ENCODE measurements at regions not wholly inside any gene's neighbourhood (a gene's known extent, or its start where the extent isn't known, plus 50 kb on each side); places are given as distances from the start of the nearest gene placed in this dataset.

DNA sequence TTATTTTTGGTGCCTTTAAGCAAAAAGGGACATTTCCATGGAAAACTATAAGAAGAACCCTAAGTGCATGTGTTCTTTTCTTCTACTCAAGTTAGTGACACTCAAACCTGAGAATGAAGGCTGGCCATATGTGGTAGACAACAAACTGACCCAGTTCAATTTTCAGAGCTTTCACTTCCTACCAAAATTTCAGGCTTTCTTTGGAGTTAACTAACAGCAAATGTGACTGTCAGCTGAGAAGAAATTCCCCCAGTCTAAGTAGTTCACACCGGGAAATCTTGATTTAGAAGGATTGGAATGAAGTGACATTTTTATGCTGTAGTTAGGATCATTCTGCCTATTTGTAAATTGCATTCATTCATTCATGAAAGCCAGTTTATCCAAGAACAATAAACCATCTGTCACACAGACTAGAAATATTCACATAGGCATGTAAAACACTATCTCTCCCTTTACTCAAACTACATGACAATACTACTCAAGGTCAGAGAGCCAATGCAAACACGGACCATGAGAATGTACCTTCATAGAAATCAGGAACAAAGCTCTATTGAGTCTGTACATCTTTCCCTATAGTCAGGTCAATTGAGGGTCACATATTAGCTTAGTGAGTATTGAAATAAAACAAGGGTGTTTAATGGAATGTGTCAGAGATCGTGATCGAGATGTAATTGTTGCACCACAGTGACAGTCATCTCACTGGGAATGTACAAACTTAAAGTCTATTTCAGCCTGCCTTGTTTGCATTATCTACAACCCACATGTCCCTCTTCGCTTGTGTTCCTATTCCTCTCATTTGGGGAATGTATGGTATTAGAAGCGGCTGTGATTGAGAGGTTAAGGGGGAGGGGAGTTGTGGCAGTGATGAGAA, 113.8 kb upstream of the TGFBR2 start:
- TF ChIP-seq JAZF1 (CRISPR knock-in tag; IDR thresholded peaks at IDR 0.05) (no peak), ZNF416 (CRISPR knock-in tag; IDR thresholded peaks at IDR 0.05) (no peak)
- TF ChIP-seq, protein P1, sequence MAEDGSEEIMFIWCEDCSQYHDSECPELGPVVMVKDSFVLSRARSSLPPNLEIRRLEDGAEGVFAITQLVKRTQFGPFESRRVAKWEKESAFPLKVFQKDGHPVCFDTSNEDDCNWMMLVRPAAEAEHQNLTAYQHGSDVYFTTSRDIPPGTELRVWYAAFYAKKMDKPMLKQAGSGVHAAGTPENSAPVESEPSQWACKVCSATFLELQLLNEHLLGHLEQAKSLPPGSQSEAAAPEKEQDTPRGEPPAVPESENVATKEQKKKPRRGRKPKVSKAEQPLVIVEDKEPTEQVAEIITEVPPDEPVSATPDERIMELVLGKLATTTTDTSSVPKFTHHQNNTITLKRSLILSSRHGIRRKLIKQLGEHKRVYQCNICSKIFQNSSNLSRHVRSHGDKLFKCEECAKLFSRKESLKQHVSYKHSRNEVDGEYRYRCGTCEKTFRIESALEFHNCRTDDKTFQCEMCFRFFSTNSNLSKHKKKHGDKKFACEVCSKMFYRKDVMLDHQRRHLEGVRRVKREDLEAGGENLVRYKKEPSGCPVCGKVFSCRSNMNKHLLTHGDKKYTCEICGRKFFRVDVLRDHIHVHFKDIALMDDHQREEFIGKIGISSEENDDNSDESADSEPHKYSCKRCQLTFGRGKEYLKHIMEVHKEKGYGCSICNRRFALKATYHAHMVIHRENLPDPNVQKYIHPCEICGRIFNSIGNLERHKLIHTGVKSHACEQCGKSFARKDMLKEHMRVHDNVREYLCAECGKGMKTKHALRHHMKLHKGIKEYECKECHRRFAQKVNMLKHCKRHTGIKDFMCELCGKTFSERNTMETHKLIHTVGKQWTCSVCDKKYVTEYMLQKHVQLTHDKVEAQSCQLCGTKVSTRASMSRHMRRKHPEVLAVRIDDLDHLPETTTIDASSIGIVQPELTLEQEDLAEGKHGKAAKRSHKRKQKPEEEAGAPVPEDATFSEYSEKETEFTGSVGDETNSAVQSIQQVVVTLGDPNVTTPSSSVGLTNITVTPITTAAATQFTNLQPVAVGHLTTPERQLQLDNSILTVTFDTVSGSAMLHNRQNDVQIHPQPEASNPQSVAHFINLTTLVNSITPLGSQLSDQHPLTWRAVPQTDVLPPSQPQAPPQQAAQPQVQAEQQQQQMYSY (CRISPR knock-in tag; IDR thresholded peaks at IDR 0.05), result no peak
- CTCF ChIA-PET, result no interaction called here
- Mint-ChIP-seq H3K4me1 (peaks cover 30% of the 10 kb centered on the region), H3K9me3 (peaks cover 9% of the 10 kb centered on the region), H3K4me3 (no peak overlapping the region), H3K36me3 (no peaks in the 10 kb centered on the region), H3K27ac (no peak overlapping the region), H3K27me3 (ENCODE audit: low read depth) (no peaks in the 10 kb centered on the region)
- ATAC-seq (no peak), DNase-seq (ENCODE audit: low spot score) (no peak)
- POLR2A ChIA-PET, result no interaction called here

GRCh38 chr3:30493911-30494311, 112.5 kb upstream of the TGFBR2 start:
- H3K4me3 Mint-ChIP-seq, result no peak overlapping the region
- no peak overlapping the region for H3K27ac Mint-ChIP-seq
- no peaks in the 10 kb centered on the region for H3K27me3 Mint-ChIP-seq (ENCODE audit: low read depth)
- ATAC-seq, result no peak
- peaks cover 30% of the 10 kb centered on the region for H3K4me1 Mint-ChIP-seq
- POLR2A ChIA-PET, result no interaction called here
- TF ChIP-seq ESRRA (CRISPR knock-in tag; IDR thresholded peaks at IDR 0.05; ENCODE audit: borderline replicate concordance) (no peak), JUN (CRISPR knock-in tag; IDR thresholded peaks at IDR 0.05) (no peak), ATF1 (CRISPR knock-in tag; IDR thresholded peaks at IDR 0.05) (no peak)
- H3K36me3 Mint-ChIP-seq, result no peaks in the 10 kb centered on the region
- CTCF ChIA-PET, result no interaction called here
- no peak for DNase-seq (ENCODE audit: low spot score)
- peaks cover 3% of the 10 kb centered on the region; the same call in 1 of the 2 replicates for H3K9me3 Mint-ChIP-seq

DNA sequence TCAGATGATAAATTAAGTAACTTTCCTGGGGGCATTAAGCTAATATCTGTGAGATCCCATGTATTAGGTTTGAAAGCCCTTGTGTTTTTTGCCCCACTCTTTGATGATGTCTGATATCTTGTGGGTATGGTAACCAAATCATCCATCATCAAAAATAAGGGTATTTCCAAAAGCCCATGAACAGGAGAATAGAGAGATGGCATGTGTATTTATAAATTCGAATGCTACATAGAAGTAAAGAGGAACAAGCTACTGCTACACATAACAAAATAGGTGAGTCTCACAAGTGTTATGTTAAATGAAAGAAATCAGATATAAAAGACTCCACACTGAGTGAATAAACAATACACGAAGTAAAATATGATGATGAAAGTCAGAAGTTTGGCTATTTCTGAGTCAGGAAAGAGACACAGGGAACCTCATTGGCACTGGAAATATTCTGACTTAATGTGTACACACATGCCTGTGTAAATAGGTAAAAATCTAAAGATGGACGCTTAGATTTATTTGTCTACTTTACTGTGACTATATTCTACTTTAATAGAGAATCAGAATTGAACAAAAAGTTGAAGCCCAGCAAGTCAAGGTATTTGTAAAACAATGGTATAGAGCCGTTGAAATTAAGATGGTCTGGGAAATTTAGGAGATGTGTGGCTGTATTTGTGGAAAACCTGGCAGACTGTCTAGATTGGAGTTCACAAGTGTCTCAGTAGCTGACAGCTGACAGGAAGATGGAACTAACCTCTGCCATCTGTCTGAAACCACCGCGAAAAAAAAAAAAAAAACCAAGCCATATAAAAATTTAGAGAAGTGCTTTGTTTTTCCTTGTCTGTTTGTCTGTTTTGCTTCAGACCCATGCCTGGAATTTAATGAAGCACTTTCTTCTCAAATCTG, 111.0 kb upstream of the TGFBR2 start:
- ChIA-PET CTCF (no interaction called here), POLR2A (no interaction called here)
- TF ChIP-seq, protein P2, sequence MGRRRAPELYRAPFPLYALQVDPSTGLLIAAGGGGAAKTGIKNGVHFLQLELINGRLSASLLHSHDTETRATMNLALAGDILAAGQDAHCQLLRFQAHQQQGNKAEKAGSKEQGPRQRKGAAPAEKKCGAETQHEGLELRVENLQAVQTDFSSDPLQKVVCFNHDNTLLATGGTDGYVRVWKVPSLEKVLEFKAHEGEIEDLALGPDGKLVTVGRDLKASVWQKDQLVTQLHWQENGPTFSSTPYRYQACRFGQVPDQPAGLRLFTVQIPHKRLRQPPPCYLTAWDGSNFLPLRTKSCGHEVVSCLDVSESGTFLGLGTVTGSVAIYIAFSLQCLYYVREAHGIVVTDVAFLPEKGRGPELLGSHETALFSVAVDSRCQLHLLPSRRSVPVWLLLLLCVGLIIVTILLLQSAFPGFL (CRISPR knock-in tag; IDR thresholded peaks at IDR 0.05; ENCODE audit: borderline replicate concordance), result no peak
- H3K27me3 Mint-ChIP-seq (ENCODE audit: low read depth), result no peaks in the 10 kb centered on the region
- H3K27ac Mint-ChIP-seq, result no peak overlapping the region
- peaks cover 30% of the 10 kb centered on the region for H3K4me1 Mint-ChIP-seq
- H3K4me3 Mint-ChIP-seq, result no peak overlapping the region
- ATAC-seq (no peak), DNase-seq (ENCODE audit: low spot score) (no peak)
- H3K36me3 Mint-ChIP-seq, result no peaks in the 10 kb centered on the region
- H3K9me3 Mint-ChIP-seq, result no peaks in the 10 kb centered on the region

DNA sequence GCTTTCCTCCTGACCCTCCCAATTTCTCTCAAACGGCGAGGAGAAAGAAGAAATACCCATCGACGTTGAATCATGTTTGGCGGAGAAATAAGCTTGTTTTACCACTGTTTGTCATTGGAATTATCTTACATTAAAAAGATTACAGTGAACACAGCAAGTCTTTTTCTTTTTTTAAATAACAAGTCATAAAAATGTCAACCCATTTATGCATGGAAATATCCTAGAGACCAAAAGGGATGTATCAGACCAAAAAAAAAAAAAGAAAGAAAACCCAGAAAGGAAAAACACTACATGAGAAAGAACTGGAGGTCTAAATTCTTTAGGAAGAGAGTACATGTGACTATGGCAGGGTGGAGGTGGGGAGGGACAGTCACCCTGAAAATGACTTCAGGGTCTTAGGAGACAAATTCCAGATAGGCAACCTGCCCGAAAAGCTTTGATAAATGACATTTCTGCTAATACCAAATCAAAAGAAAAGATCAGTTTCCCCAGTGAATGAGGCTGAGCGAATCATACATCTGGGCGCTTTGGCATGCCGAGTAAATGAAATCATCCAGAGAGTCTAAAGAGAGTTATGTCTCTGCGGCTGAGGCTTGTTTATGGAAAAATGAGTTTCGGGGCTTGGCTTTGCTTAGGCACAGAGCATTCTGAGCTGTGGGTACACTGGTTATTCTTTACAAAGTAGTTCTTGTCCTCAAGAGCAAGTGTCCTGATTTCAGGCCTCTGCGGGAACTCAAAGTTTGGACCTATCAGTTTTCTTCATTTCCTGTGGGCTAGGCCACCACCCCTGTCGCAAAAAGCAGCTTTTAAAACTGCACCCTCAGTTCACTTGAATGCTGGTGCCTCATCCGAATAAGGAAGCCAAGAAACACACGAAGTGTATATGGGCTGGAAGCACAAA, 110.1 kb upstream of the TGFBR2 start:
- ChIA-PET POLR2A (no interaction called here), CTCF (no interaction called here)
- H3K9me3 Mint-ChIP-seq, result no peaks in the 10 kb centered on the region
- H3K4me1 Mint-ChIP-seq, result peaks cover 30% of the 10 kb centered on the region
- no peak for DNase-seq (ENCODE audit: low spot score)
- ATAC-seq, result no peak
- no peak overlapping the region for H3K27ac Mint-ChIP-seq
- no peak overlapping the region for H3K4me3 Mint-ChIP-seq
- no peak for TF ChIP-seq FOXJ3 (CRISPR knock-in tag; IDR thresholded peaks at IDR 0.05; ENCODE audit: borderline replicate concordance)
- TF ChIP-seq RORB (CRISPR knock-in tag; IDR thresholded peaks at IDR 0.05), result no peak
- no peak for TF ChIP-seq FOXP1 (CRISPR knock-in tag; IDR thresholded peaks at IDR 0.05; ENCODE audit: borderline replicate concordance)
- no peaks in the 10 kb centered on the region for H3K27me3 Mint-ChIP-seq (ENCODE audit: low read depth)
- H3K36me3 Mint-ChIP-seq, result no peaks in the 10 kb centered on the region
